Osteocyte (in vitro differentiated cells): ENCODE measurements at regions not wholly inside any gene's neighbourhood (a gene's known extent, or its start where the extent isn't known, plus 50 kb on each side); places are given as distances from the start of the nearest gene placed in this dataset.
"Not testable (repeated sequence)": the region's sequence is repeated elsewhere in the genome, so short reads cannot be mapped to it uniquely, and the experiment has no call there.

ENCODE experiments used
- DNase-seq: peaks from one replicate; pipeline ENCODE4 v3.0.0; 2021; ENCODE audit warnings: mixed read lengths; ENCODE audit not compliant: unreplicated experiment; ENCODE audit errors: extremely low spot score
- H3K27ac Mint-ChIP-seq: one replicate; pipeline ENCODE4 v1.8.0; 2021; ENCODE audit warnings: mild to moderate bottlenecking, mixed read lengths; ENCODE audit not compliant: unreplicated experiment
- H3K27me3 Mint-ChIP-seq: one replicate; pipeline ENCODE4 v1.8.0; 2021; ENCODE audit warnings: mixed read lengths; ENCODE audit not compliant: unreplicated experiment
- H3K36me3 Mint-ChIP-seq: one replicate; pipeline ENCODE4 v1.8.0; 2021; ENCODE audit warnings: mixed read lengths; ENCODE audit not compliant: unreplicated experiment
- H3K4me1 Mint-ChIP-seq: one replicate; pipeline ENCODE4 v1.8.0; 2021; ENCODE audit warnings: mixed read lengths; ENCODE audit not compliant: unreplicated experiment
- H3K4me3 Mint-ChIP-seq: one replicate; pipeline ENCODE4 v1.8.0; 2021; ENCODE audit warnings: mild to moderate bottlenecking, moderate library complexity, mixed read lengths; ENCODE audit not compliant: unreplicated experiment
- H3K9me3 Mint-ChIP-seq: one replicate; pipeline ENCODE4 v1.8.0; 2021; ENCODE audit warnings: mixed read lengths; ENCODE audit not compliant: unreplicated experiment
- CTCF ChIP-seq: fragments of 200-600 bp; sonication (generic); IDR thresholded peaks from 2 replicates; pipeline ENCODE4 v1.5.0; 2021; ENCODE audit warnings: antibody characterized with exemption, mild to moderate bottlenecking, moderate library complexity

GRCh38 chr21:27034796-27035195 is 67.9 kb upstream of the ADAMTS5 start:
- Mint-ChIP-seq H3K36me3 (no peaks in the 10 kb centered on the region), H3K4me3 (no peak overlapping the region), H3K27ac (no peak overlapping the region), H3K4me1 (peaks cover 21% of the 10 kb centered on the region), H3K9me3 (peaks cover 5% of the 10 kb centered on the region), H3K27me3 (no peaks in the 10 kb centered on the region)
- DNase-seq = no peak
- no peak for TF ChIP-seq CTCF

GRCh38 chr21:27033471-27033870 is 66.6 kb upstream of the ADAMTS5 start:
- no peak for TF ChIP-seq CTCF
- DNase-seq = no peak
- H3K27ac Mint-ChIP-seq = no peak overlapping the region
- H3K9me3 Mint-ChIP-seq = peaks cover 8% of the 10 kb centered on the region
- no peak overlapping the region for H3K4me3 Mint-ChIP-seq
- no peaks in the 10 kb centered on the region for H3K27me3 Mint-ChIP-seq
- peaks cover 21% of the 10 kb centered on the region for H3K4me1 Mint-ChIP-seq
- no peaks in the 10 kb centered on the region for H3K36me3 Mint-ChIP-seq

DNA sequence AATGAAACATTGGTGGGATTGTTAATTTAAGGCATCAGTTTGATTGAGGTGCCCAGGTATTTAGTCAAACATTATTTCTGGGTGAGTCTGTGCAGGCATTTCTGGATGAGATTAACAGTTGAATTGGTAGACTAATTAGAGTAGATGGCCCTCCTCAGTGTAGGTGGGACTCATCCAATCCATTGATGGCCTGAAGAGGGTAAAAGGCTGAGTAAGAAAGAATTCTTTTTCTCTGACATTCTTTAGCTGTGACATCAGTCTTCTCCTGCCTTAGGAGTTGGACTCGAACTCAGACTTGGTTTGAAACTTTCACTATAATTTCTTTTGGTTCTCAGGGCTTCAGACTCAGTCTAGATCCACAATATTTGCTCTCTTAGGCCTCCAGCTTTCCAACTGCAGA is 59.6 kb upstream of the ADAMTS5 start:
- no peaks in the 10 kb centered on the region for H3K36me3 Mint-ChIP-seq
- no peak overlapping the region for H3K4me3 Mint-ChIP-seq
- no peaks in the 10 kb centered on the region for H3K27me3 Mint-ChIP-seq
- DNase-seq = no peak
- H3K4me1 Mint-ChIP-seq = peaks cover 35% of the 10 kb centered on the region
- peaks cover 3% of the 10 kb centered on the region for H3K9me3 Mint-ChIP-seq
- no peak overlapping the region for H3K27ac Mint-ChIP-seq
- no peak for TF ChIP-seq CTCF

GRCh38 chr21:27025708-27026107 is 58.8 kb upstream of the ADAMTS5 start:
- peaks cover 35% of the 10 kb centered on the region for H3K4me1 Mint-ChIP-seq
- H3K36me3 Mint-ChIP-seq, H3K27me3 Mint-ChIP-seq: not testable (repeated sequence)

GRCh38 chr21:27024971-27025370 is 58.1 kb upstream of the ADAMTS5 start:
- peaks cover 35% of the 10 kb centered on the region for H3K4me1 Mint-ChIP-seq
- H3K27ac Mint-ChIP-seq = peak overlapping the region; percentile 82
- no peak for DNase-seq
- H3K36me3 Mint-ChIP-seq = no peaks in the 10 kb centered on the region
- H3K27me3 Mint-ChIP-seq = no peaks in the 10 kb centered on the region
- peaks cover 3% of the 10 kb centered on the region for H3K9me3 Mint-ChIP-seq
- TF ChIP-seq CTCF = no peak
- H3K4me3 Mint-ChIP-seq = no peak overlapping the region

More at GRCh38 chr21:27025708-27026107, 58.8 kb upstream of the ADAMTS5 start:
- H3K9me3 Mint-ChIP-seq, DNase-seq, H3K4me3 Mint-ChIP-seq: not testable (repeated sequence)
- peak overlapping the region; percentile 82 for H3K27ac Mint-ChIP-seq

DNA sequence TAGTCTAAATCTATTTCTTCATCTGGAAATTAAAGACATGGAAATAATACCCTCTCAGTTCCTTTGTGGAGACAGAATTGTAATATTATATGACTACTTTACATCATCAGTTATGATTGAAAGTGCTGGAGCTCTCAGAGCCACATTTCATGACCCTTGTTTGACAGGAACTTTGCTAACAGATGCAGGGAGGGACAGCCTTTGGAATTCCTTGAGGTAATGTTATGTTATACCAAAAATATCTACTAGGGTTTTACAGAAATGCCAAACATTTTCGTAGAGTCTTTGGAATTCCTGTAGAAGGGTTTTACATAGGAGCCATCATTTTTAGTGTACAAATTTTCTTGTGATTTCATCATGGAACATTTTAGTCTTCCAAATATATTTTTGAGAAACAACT is 57.4 kb upstream of the ADAMTS5 start:
- no peak for TF ChIP-seq CTCF
- Mint-ChIP-seq H3K4me1 (peaks cover 35% of the 10 kb centered on the region), H3K36me3 (no peaks in the 10 kb centered on the region), H3K27me3 (no peaks in the 10 kb centered on the region), H3K27ac (peak overlapping the region; percentile 82), H3K9me3 (no peaks in the 10 kb centered on the region), H3K4me3 (no peak overlapping the region)
- no peak for DNase-seq
